ENCODE measurements at regions not wholly inside any gene's neighbourhood (a gene's known extent, or its start where the extent isn't known, plus 50 kb on each side); places are given as distances from the start of the nearest gene placed in this dataset.

- TF ChIP-seq CTCF (IDR thresholded peaks at IDR 0.05) (no peak), POLR2AphosphoS5 (IDR thresholded peaks at IDR 0.05) (no peak)
Observed at GRCh38 chr4:23412701-23413100, 477.1 kb downstream of the PPARGC1A start.

All from prostate gland (tissue), 2 donors.